Prostate gland (tissue), 2 donors: ENCODE measurements at regions not wholly inside any gene's neighbourhood (a gene's known extent, or its start where the extent isn't known, plus 50 kb on each side); places are given as distances from the start of the nearest gene placed in this dataset.

Source experiments
- DNase-seq: peaks from one replicate; pipeline ENCODE4 v3.0.0-alpha.2; 2019; ENCODE audit warnings: low spot score
- H3K27ac ChIP-seq, 2 donors: fragments of 200-600 bp; sonication (generic); 2 replicates each; pipeline ENCODE4 v1.5.1; 2017 to 2019
- H3K27me3 ChIP-seq: fragments of 200-600 bp; sonication (generic); replicated peaks from 2 replicates; pipeline ENCODE4 v1.5.1; 2019; ENCODE audit not compliant: insufficient read depth
- H3K36me3 ChIP-seq, 2 donors: fragments of 200-600 bp; sonication (generic); 1 replicate in 1 of 2; 2 replicates in 1 of 2; pipeline versions ENCODE4 v1.5.1 to v1.8.1; 2017 to 2019
- H3K4me1 ChIP-seq: fragments of 200-600 bp; sonication (generic); replicated peaks from 2 replicates; pipeline ENCODE4 v1.5.1; 2019
- H3K4me3 ChIP-seq, 2 donors: fragments of 200-600 bp; sonication (generic); 2 replicates each; pipeline ENCODE4 v1.5.1; 2017 to 2019
- H3K9me3 ChIP-seq: fragments of 200-600 bp; sonication (generic); 2 replicates; pipeline ENCODE4 v1.5.1; 2017
- CTCF ChIP-seq, 4 experiments: fragments of 200-600 bp in 2 of 4; fragments of 450-650 bp in 2 of 4; sonication (generic) in 2 of 4; IDR thresholded peaks; 1 replicate in 3 of 4; 2 replicates in 1 of 4; pipeline ENCODE4 v1.5.1; 2016 to 2019; ENCODE audit warnings: antibody characterized with exemption in 4 of 4, mild to moderate bottlenecking in 2 of 4, moderate library complexity in 2 of 4
- POLR2A ChIP-seq: fragments of 450-650 bp; IDR thresholded peaks from one replicate; pipeline ENCODE4 v1.6.1; 2016; ENCODE audit warnings: antibody characterized with exemption, mild to moderate bottlenecking
- POLR2AphosphoS5 ChIP-seq: sonication (generic); formaldehyde crosslinking; IDR thresholded peaks from one replicate; pipeline ENCODE4 v1.6.1; 2017; ENCODE audit warnings: antibody characterized with exemption
- WGBS: methylation state at CpG from one replicate; pipeline ENCODE4 v1.1.5; 2018; 5-methylcytosine and 5-hydroxymethylcytosine counted together
- intact Hi-C: fragments of 100-400 bp; cut with DNase I; formaldehyde crosslinking; loops from one replicate; pipeline ENCODE4 v1.14.2; 2022

- TF ChIP-seq CTCF (IDR thresholded peaks at IDR 0.05) = no peak
- TF ChIP-seq POLR2AphosphoS5 = no peak
- TF ChIP-seq POLR2A = no peak
- WGBS = 48% methylated on average over 13 of the region's 13 CpGs
- Histone ChIP-seq H3K27me3 (no peaks in the 10 kb centered on the region), H3K9me3 (no peaks in the 10 kb centered on the region), H3K4me3 (no peak overlapping the region), H3K27ac (peak overlapping the region; percentile 12 to 33), H3K4me1 (peaks cover 2% of the 10 kb centered on the region), H3K36me3 (no peaks in the 10 kb centered on the region)
- intact Hi-C loops = no loop called here
- no peak for DNase-seq
Measured at GRCh38 chr17:77466140-77466539, 325.4 kb downstream of the SEC14L1 start.

GRCh38 chr17:77466596-77467223 is 325.9 kb downstream of the SEC14L1 start:
- intact Hi-C loops = no loop called here
- Histone ChIP-seq H3K36me3 (no peaks in the 10 kb centered on the region), H3K4me3 (no peak overlapping the region), H3K27ac (peak overlapping the region; percentile 12 to 33), H3K9me3 (no peaks in the 10 kb centered on the region), H3K27me3 (no peaks in the 10 kb centered on the region), H3K4me1 (peaks cover 6% of the 10 kb centered on the region)
- DNase-seq = no peak
- TF ChIP-seq POLR2A = no peak
- TF ChIP-seq CTCF (IDR thresholded peaks at IDR 0.05) = no peak
- TF ChIP-seq POLR2AphosphoS5 = no peak
- 74% methylated on average over 24 of the region's 24 CpGs for WGBS

GRCh38 chr17:77467521-77467920 is 326.8 kb downstream of the SEC14L1 start:
- H3K27ac ChIP-seq = no peak overlapping the region
- no peaks in the 10 kb centered on the region for H3K27me3 ChIP-seq
- H3K36me3 ChIP-seq = no peaks in the 10 kb centered on the region
- no peak for DNase-seq
- H3K4me3 ChIP-seq = no peak overlapping the region
- peaks cover 13% of the 10 kb centered on the region for H3K4me1 ChIP-seq
- WGBS = 87% methylated on average over 25 of the region's 25 CpGs
- TF ChIP-seq CTCF (IDR thresholded peaks at IDR 0.05) (no peak), POLR2AphosphoS5 (no peak)
- no peaks in the 10 kb centered on the region for H3K9me3 ChIP-seq
- intact Hi-C loops = no loop called here

- no peak for TF ChIP-seq POLR2AphosphoS5
- Histone ChIP-seq H3K36me3 (no peaks in the 10 kb centered on the region), H3K9me3 (no peaks in the 10 kb centered on the region), H3K27me3 (no peaks in the 10 kb centered on the region), H3K27ac (no peak overlapping the region), H3K4me1 (peaks cover 21% of the 10 kb centered on the region), H3K4me3 (no peak overlapping the region)
- WGBS = 94% methylated on average over 7 of the region's 7 CpGs
- intact Hi-C loops = no loop called here
- no peak for DNase-seq
Measured at GRCh38 chr17:77468897-77469296, 328.1 kb downstream of the SEC14L1 start.

- H3K27me3 ChIP-seq = no peaks in the 10 kb centered on the region
- TF ChIP-seq POLR2AphosphoS5 = no peak
- TF ChIP-seq CTCF (IDR thresholded peaks at IDR 0.05) = no peak
- no peak for TF ChIP-seq POLR2A
- intact Hi-C loops = no loop called here
- H3K36me3 ChIP-seq = no peaks in the 10 kb centered on the region
- WGBS = 96% methylated on average over 3 of the region's 3 CpGs
- H3K27ac ChIP-seq = peak overlapping the region; percentile 74 to 77
- no peak overlapping the region for H3K4me3 ChIP-seq
- H3K9me3 ChIP-seq = no peaks in the 10 kb centered on the region
- peaks cover 21% of the 10 kb centered on the region for H3K4me1 ChIP-seq
- no peak for DNase-seq
Measured at GRCh38 chr17:77470330-77470786, 329.6 kb downstream of the SEC14L1 start.
